Pancreas (tissue), 10 donors: ENCODE measurements at regions not wholly inside any gene's neighbourhood (a gene's known extent, or its start where the extent isn't known, plus 50 kb on each side); places are given as distances from the start of the nearest gene placed in this dataset.

Experiments used
- ATAC-seq, 4 donors: fragments of 200-7000 bp; cut with Tn5 transposase; one replicate each; pipeline versions ENCODE4 v1.8.0 to v1.9.1; 2020; ENCODE audit warnings: mild to moderate bottlenecking in 4 of 4, moderate library complexity in 4 of 4
- DNase-seq, 6 donors: peaks; one replicate each; pipeline ENCODE4 v3.0.0-alpha.2; 2020
- FAIRE-seq: peaks from 2 replicates; lab custom pipeline; 2012; peaks lifted over from hg19 to GRCh38; lab: Jason Lieb, UNC
- H3K27ac ChIP-seq, 4 donors: fragments of 200-600 bp; sonication (generic); 1 replicate in 3 of 4; 2 replicates in 1 of 4; pipeline versions ENCODE4 v1.5.0 to v1.8.0; 2020
- H3K27me3 ChIP-seq, 4 donors: fragments of 200-600 bp; one replicate each; pipeline ENCODE4 v1.8.0; 2021
- H3K36me3 ChIP-seq, 3 donors: fragments of 200-600 bp; sonication (generic) in 1 of 3; one replicate each; pipeline versions ENCODE4 v1.5.0 to v1.8.0; 2020 to 2021
- H3K4me1 ChIP-seq, 3 donors: fragments of 200-600 bp; one replicate each; pipeline ENCODE4 v1.8.0; 2021
- H3K4me3 ChIP-seq, 4 donors: fragments of 200-600 bp; sonication (generic) in 2 of 4; one replicate each; pipeline versions ENCODE4 v1.5.0 to v1.8.0; 2020 to 2021
- H3K9me3 ChIP-seq, 4 donors: fragments of 200-600 bp; one replicate each; pipeline ENCODE4 v1.8.0; 2021
- CTCF ChIP-seq, 4 donors: fragments of 200-600 bp; sonication (generic) in 3 of 4; IDR thresholded peaks; one replicate each; pipeline versions ENCODE4 v1.5.0 to v1.8.0; 2021; ENCODE audit warnings: antibody characterized with exemption in 4 of 4
- WGBS, 2 donors: extraction: QIAGEN DNeasy Blood & Tissue Kit; methylation state at CpG; one replicate each; pipeline ENCODE4 v1.1.7; 2013; 5-methylcytosine and 5-hydroxymethylcytosine counted together
- intact Hi-C, 3 donors: fragments of 100-400 bp; cut with DNase I; formaldehyde crosslinking; loops; one replicate each; pipeline versions ENCODE4 v1.11.1 to v1.14.2; 2022
- donor health status: healthy with polysubstance abuse.
- donor health status: DM: no; HTN: no; CAD: no; lungs with moderate emphysema.
- donor health status: DM: no; HTN: no; CAD: no.
- donor health status: control.
- donor health status: control.
- donor health status: Bipolar disorder and iron deficiency.
- donor health status: DM: yes; HTN: yes; CAD: no.
- donor health status: DM: no; HTN: no; CAD: no.
- donor health status: DM: no; HTN: no; CAD: no.
- donor health status: DM: yes; HTN: yes; CAD: no.

- Histone ChIP-seq H3K27me3 (no peaks in the 10 kb centered on the region), H3K4me1 (no peaks in the 10 kb centered on the region), H3K4me3 (no peak overlapping the region), H3K27ac (no peak overlapping the region), H3K9me3 (no peaks in the 10 kb centered on the region), H3K36me3 (no peaks in the 10 kb centered on the region)
- intact Hi-C loops = no loop called here
- WGBS, 2 donors = 46 to 63% methylated on average over 5 of the region's 5 CpGs
- FAIRE-seq (no peak), ATAC-seq (no peak), DNase-seq (no peak)
- no peak for TF ChIP-seq CTCF (IDR thresholded peaks at IDR 0.05)
Observed at GRCh38 chr20:60202046-60202445, 243.8 kb downstream of the CDH26 start.

GRCh38 chr20:60203451-60203850 is 245.2 kb downstream of the CDH26 start:
- Histone ChIP-seq H3K9me3 (no peaks in the 10 kb centered on the region), H3K27me3 (no peaks in the 10 kb centered on the region), H3K4me1 (no peaks in the 10 kb centered on the region), H3K4me3 (no peak overlapping the region), H3K27ac (no peak overlapping the region), H3K36me3 (no peaks in the 10 kb centered on the region)
- FAIRE-seq = no peak
- no peak for TF ChIP-seq CTCF (IDR thresholded peaks at IDR 0.05)
- intact Hi-C loops = no loop called here
- WGBS, 2 donors = 35 to 53% methylated on average over 6 of the region's 6 CpGs
- ATAC-seq = no peak
- no peak for DNase-seq

- no peaks in the 10 kb centered on the region for H3K9me3 ChIP-seq
- no peak for FAIRE-seq
Observed at GRCh38 chr20:60204601-60205000, 246.4 kb downstream of the CDH26 start.

DNA sequence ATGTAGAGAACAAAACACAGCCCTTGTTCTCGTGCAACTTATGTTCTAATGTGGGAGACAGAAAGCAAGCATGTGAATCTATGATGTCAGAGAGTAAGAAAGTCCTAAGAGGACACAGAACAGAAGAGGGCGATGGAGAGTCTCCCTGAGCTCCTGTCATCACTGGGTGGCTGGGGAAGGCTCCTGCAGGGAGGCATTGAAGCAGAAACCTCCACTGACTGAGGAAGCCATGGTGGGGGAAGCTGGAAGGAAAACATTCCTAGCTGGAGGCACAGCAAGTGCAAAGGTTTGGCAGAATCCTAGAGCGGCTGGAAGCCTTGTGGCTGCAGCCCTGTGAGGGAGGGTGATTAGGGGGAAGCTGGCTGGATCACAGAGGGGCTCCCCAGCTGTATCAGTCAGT is 248.0 kb downstream of the CDH26 start:
- ATAC-seq = no peak
- DNase-seq = no peak
- WGBS, 2 donors = 22 to 41% methylated on average over 3 of the region's 3 CpGs
- H3K4me1 ChIP-seq = no peaks in the 10 kb centered on the region
- intact Hi-C loops = no loop called here
- no peaks in the 10 kb centered on the region for H3K27me3 ChIP-seq
- H3K9me3 ChIP-seq = no peaks in the 10 kb centered on the region
- TF ChIP-seq CTCF (IDR thresholded peaks at IDR 0.05) = no peak
- no peaks in the 10 kb centered on the region for H3K36me3 ChIP-seq
- no peak overlapping the region for H3K27ac ChIP-seq
- no peak for FAIRE-seq
- H3K4me3 ChIP-seq = no peak overlapping the region

More at GRCh38 chr20:60204601-60205000, 246.4 kb downstream of the CDH26 start:
- H3K27ac ChIP-seq = no peak overlapping the region
- no peak overlapping the region for H3K4me3 ChIP-seq
- H3K4me1 ChIP-seq = no peaks in the 10 kb centered on the region
- WGBS, 2 donors = 44 to 68% methylated on average over 4 of the region's 4 CpGs
- H3K36me3 ChIP-seq = no peaks in the 10 kb centered on the region
- H3K27me3 ChIP-seq = no peaks in the 10 kb centered on the region
- intact Hi-C loops = no loop called here
- TF ChIP-seq CTCF (IDR thresholded peaks at IDR 0.05) = no peak
- no peak for DNase-seq
- no peak for ATAC-seq

- H3K4me3 ChIP-seq = no peak overlapping the region
- WGBS, 2 donors = 35 to 46% methylated on average over 4 of the region's 4 CpGs
Observed at GRCh38 chr20:60209048-60209447, 250.8 kb downstream of the CDH26 start.

More at GRCh38 chr20:60209048-60209447, 250.8 kb downstream of the CDH26 start:
- no peaks in the 10 kb centered on the region for H3K9me3 ChIP-seq
- no peaks in the 10 kb centered on the region for H3K36me3 ChIP-seq
- intact Hi-C loops = no loop called here
- DNase-seq (no peak), FAIRE-seq (no peak), ATAC-seq (no peak)
- H3K27ac ChIP-seq = no peak overlapping the region
- H3K4me1 ChIP-seq = no peaks in the 10 kb centered on the region
- H3K27me3 ChIP-seq = no peaks in the 10 kb centered on the region
- TF ChIP-seq CTCF (IDR thresholded peaks at IDR 0.05) = no peak
